SK-N-MC (cell line): ENCODE measurements at regions not wholly inside any gene's neighbourhood (a gene's known extent, or its start where the extent isn't known, plus 50 kb on each side); places are given as distances from the start of the nearest gene placed in this dataset.

Experiments used
- EZH2 ChIP-seq: fragments of 200-600 bp; sonication (generic); IDR thresholded peaks from one replicate; pipeline ENCODE4 v1.6.1; 2017; ENCODE audit warnings: antibody characterized with exemption
- POLR2AphosphoS5 ChIP-seq: IDR thresholded peaks from 2 replicates; pipeline ENCODE4 v1.6.1; 2012; ENCODE audit warnings: mild to moderate bottlenecking, low read depth, low read length, borderline replicate concordance

DNA sequence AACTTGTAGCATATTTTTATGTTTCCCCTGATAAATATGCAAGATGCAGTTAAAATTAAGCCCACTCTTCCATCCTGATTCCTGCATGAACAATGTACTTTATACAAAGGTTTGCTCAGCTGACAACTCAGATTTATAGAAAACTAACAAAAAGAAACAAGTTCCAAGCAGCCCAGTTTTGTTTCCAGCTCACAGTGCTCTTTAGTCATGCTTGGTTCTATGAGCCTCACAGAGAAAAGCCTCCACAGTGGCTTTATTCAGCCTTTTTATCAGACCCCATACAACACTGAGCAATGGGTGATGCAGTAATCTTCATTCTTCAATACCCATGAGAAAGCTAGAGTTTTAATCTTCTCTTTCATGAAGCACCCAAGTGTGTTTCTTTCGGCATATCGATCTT lies 329.6 kb downstream of the SLCO4C1 start:
- TF ChIP-seq POLR2AphosphoS5: no peak
- no peak for TF ChIP-seq EZH2
